GM12892 (cell line): ENCODE measurements at regions not wholly inside any gene's neighbourhood (a gene's known extent, or its start where the extent isn't known, plus 50 kb on each side); places are given as distances from the start of the nearest gene placed in this dataset.

ENCODE experiments used
- DNase-seq: peaks from one replicate; pipeline ENCODE4 v3.0.0; 2011; ENCODE audit not compliant: insufficient read length
- FAIRE-seq: peaks from 2 replicates; lab custom pipeline; 2011; peaks lifted over from hg19 to GRCh38; lab: Jason Lieb, UNC
- POLR2A ChIP-seq: IDR thresholded peaks from 2 replicates; pipeline ENCODE4 v1.6.1; 2011; ENCODE audit warnings: low read depth, low read length, control low read depth
- POLR2AphosphoS5 ChIP-seq: IDR thresholded peaks from 2 replicates; pipeline ENCODE4 v1.6.1; 2011; ENCODE audit warnings: low read depth, low read length, control low read depth
- TAF1 ChIP-seq: IDR thresholded peaks from 2 replicates; pipeline ENCODE4 v1.6.1; 2011; ENCODE audit warnings: low read depth, mild to moderate bottlenecking, control low read depth, low read length, borderline replicate concordance

DNA sequence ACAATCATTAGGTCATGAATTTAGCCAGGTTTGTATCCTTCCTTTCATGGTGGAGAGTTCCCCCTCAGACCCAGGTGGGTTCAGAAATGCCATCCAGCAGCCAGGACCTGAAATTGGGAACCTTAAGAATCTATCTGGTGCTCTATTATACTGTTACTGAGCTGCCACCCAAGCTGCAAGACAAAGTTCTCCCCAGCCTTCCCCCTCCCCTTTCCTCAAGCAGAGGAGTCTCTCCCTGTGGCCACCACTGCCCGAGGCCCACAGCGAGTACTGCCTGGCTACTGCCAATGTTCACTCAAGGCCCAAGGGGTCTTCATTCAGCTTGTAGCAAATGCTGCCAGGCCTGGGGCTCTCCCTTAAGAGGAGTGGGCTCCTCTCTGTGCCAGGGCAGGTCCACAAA lies 133.8 kb downstream of the TMEM38B start:
- TF ChIP-seq TAF1 = no peak
- no peak for TF ChIP-seq POLR2AphosphoS5
- no peak for DNase-seq
- no peak for FAIRE-seq

GRCh38 chr9:105828596-105829213 lies 134.4 kb downstream of the TMEM38B start:
- TF ChIP-seq POLR2A = no peak
- TF ChIP-seq POLR2AphosphoS5 = no peak
- no peak for TF ChIP-seq TAF1
- no peak for FAIRE-seq

DNA sequence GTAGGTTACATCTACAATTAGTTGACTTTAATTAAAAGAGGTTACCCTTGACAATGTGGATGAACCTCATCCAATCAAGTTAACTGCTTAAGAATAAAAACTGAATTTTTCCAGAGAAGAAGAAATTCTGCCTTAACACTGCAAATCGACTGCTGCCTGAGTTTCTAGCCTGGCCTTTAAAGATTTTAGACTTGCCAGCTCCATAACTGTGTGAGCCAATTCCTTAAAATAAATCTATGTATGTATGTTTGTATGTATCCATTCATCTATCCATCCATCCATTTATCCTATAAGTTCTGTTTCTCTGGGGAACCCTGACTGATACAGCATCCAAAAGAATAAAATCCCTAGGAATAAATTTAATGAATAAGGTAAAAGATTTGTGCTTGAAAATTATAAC lies 136.1 kb downstream of the TMEM38B start:
- FAIRE-seq (no peak), DNase-seq (no peak)
- TF ChIP-seq POLR2A (no peak), POLR2AphosphoS5 (no peak), TAF1 (no peak)

More at GRCh38 chr9:105828596-105829213, 134.4 kb downstream of the TMEM38B start:
- DNase-seq = no peak

- TF ChIP-seq TAF1 (no peak), POLR2AphosphoS5 (no peak), POLR2A (no peak)
- DNase-seq = no peak
- no peak for FAIRE-seq
These were observed 137.9 kb downstream of the TMEM38B start for GRCh38 chr9:105832096-105832710.

DNA sequence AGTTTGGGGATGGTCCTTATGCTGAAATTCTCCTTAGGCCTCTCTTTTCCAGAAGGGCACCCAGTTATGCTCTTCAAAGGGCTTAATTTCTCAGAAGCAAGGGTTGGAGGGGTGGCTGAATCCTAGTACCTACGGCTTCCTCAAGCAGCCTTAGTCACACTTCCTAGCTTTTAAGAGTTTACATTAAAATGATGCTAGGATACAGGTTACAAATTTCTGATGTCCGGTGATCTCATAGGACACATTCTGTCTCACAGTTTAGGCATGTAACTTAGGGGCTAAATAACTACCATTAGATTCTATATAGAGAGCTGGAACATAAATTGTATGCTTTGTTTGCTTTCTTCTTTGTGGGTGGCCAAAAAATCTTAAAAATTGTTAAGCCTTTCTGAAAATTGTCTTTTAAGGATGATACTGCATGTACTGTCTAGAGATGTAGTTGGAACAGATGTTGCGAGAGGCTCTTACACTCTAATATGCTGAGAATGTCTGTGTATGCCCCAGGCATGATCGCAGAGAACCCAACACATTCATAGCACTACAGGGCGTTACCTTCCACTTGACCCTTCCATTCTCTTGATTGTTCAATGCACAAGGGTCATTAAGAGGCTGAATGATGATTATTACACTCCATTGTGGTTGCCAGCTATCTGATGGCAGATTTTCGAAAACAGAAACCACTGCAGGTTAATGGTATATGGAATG lies 139.1 kb downstream of the TMEM38B start:
- TF ChIP-seq POLR2AphosphoS5 (no peak), POLR2A (no peak), TAF1 (no peak)
- DNase-seq (no peak), FAIRE-seq (no peak)

GRCh38 chr9:105834404-105834803 lies 140.1 kb downstream of the TMEM38B start:
- FAIRE-seq = no peak
- no peak for TF ChIP-seq POLR2A
- no peak for TF ChIP-seq POLR2AphosphoS5
- no peak for TF ChIP-seq TAF1
- no peak for DNase-seq

DNA sequence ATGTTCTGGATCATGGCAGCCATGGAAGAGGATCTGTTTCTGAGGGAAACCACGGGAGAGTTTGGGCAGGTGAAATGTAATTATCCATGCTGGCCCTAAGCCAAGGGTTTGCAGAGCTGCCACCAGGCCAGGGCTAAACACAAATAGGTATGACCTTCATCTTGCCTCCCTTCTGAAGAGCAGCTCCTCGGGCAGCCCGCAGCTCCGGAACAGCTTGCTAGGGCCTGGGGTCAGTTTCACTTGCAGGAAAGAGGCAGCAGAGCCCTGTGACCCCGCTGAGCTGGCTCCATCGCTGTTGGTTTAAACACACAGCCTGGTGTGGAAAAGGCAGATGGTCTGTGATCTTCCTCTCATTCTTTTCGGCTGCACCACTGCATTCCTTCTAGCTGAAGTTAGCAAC lies 141.4 kb downstream of the TMEM38B start:
- TF ChIP-seq POLR2A = no peak
- no peak for TF ChIP-seq POLR2AphosphoS5
- no peak for TF ChIP-seq TAF1
- no peak for FAIRE-seq
- DNase-seq = no peak

- no peak for DNase-seq
- TF ChIP-seq POLR2AphosphoS5 (no peak), TAF1 (no peak), POLR2A (no peak)
- FAIRE-seq = no peak
These were observed 142.8 kb downstream of the TMEM38B start for GRCh38 chr9:105836936-105837660.

- DNase-seq (no peak), FAIRE-seq (no peak)
- TF ChIP-seq TAF1 = no peak
- TF ChIP-seq POLR2AphosphoS5 = no peak
- no peak for TF ChIP-seq POLR2A
These were observed 147.2 kb downstream of the TMEM38B start for GRCh38 chr9:105841562-105841961.

DNA sequence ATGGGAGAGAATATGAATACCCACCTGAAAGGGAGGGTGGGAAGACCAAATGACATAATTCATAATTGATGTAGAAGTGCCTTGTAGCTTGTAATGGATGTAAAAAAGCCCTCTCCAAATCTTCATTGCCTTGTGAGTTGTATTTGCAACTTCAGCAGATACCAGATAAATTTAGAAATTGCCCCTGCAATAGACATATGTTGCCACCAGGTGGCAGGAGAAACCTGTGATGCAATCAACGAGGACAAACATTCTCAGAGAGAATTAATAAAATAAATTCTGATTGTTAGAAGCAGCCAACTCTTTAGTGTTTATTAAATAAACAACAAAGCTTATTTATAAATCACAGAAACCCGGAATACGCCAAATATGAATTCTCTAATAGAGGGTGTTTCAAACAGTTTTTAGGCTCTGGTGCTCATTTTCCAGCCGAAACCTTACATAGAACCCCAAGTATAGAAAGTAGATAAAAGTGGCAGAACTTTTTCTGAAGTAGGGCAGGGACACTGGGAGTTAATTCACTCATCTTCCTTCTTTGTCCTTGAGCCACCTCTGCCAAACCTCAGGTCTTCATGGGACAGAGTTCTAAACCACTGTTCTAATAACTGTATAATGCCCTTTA lies 147.8 kb downstream of the TMEM38B start:
- FAIRE-seq = no peak
- no peak for DNase-seq
- TF ChIP-seq POLR2AphosphoS5 = no peak
- TF ChIP-seq TAF1 = no peak
- no peak for TF ChIP-seq POLR2A

DNA sequence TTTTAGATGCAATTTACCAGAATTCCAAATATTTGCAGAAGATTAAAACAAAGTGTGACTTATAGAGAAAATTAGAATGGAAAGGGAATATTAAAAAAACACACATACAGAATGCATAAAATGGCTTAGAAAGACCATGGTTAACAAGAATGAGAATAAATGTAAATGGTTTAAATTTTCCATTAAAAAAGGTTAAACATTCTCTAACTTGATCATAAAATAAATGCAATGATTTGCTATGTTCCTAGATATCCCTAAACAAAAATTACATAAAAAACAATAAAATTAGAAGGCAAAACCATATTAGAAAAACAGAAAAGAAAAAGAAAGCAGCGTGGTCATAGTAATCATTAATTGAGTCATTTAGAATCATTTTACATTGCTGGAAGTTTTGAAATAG lies 152.5 kb downstream of the TMEM38B start:
- TF ChIP-seq POLR2A (no peak), TAF1 (no peak), POLR2AphosphoS5 (no peak)
- FAIRE-seq (no peak), DNase-seq (no peak)
